Amniotic epithelial cell (primary cell): ENCODE measurements at regions not wholly inside any gene's neighbourhood (a gene's known extent, or its start where the extent isn't known, plus 50 kb on each side); places are given as distances from the start of the nearest gene placed in this dataset.

Source experiments
- DNase-seq: peaks from one replicate; pipeline ENCODE4 v3.0.0-alpha.2; 2010; ENCODE audit warnings: low read depth

GRCh38 chrY:12576278-12576677 is 124.8 kb upstream of the USP9Y start:
- DNase-seq: no peak

- DNase-seq: no peak
Observed at GRCh38 chrY:12593532-12594216, 107.4 kb upstream of the USP9Y start.

GRCh38 chrY:12598783-12599182 is 102.2 kb upstream of the USP9Y start:
- no peak for DNase-seq

- no peak for DNase-seq
Observed at GRCh38 chrY:12605426-12605825, 95.6 kb upstream of the USP9Y start.

- DNase-seq: no peak
Observed at GRCh38 chrY:12610861-12611260, 90.2 kb upstream of the USP9Y start.

GRCh38 chrY:12615733-12616446 is 85.1 kb upstream of the USP9Y start:
- no peak for DNase-seq

GRCh38 chrY:12621454-12622081 is 79.5 kb upstream of the USP9Y start:
- peak; percentile 12 for DNase-seq

- peak; percentile 2 for DNase-seq
Observed at GRCh38 chrY:12623204-12623603, 77.8 kb upstream of the USP9Y start.

GRCh38 chrY:12642986-12643385 is 58.0 kb upstream of the USP9Y start:
- peak; percentile 64 for DNase-seq

GRCh38 chrY:12643693-12644348 is 57.2 kb upstream of the USP9Y start:
- DNase-seq: peak; percentile 13

GRCh38 chrY:12651095-12651494 is 49.9 kb upstream of the USP9Y start:
- DNase-seq: no peak
